Skeletal muscle tissue (tissue), 3 donors: ENCODE measurements at regions not wholly inside any gene's neighbourhood (a gene's known extent, or its start where the extent isn't known, plus 50 kb on each side); places are given as distances from the start of the nearest gene placed in this dataset.

ENCODE experiments used
- H3K27ac ChIP-seq: one replicate; pipeline ENCODE4 v1.7.0; 2013; ENCODE audit warnings: mild to moderate bottlenecking, low read depth, low read length, inconsistent platforms
- H3K27me3 ChIP-seq, 3 donors: one replicate each; pipeline ENCODE4 v1.7.0; 2013; ENCODE audit warnings: low read length in 3 of 3; ENCODE audit not compliant: control insufficient read depth in 3 of 3, insufficient read depth in 3 of 3
- H3K36me3 ChIP-seq, 3 donors: one replicate each; pipeline ENCODE4 v1.7.0; 2013; ENCODE audit warnings: low read length in 3 of 3; ENCODE audit not compliant: control insufficient read depth in 3 of 3, insufficient read depth in 3 of 3
- H3K4me1 ChIP-seq, 3 donors: one replicate each; pipeline ENCODE4 v1.7.0; 2013; ENCODE audit warnings: low read length in 3 of 3, mild to moderate bottlenecking in 3 of 3; ENCODE audit not compliant: control insufficient read depth in 3 of 3, insufficient read depth in 3 of 3
- H3K4me3 ChIP-seq, 3 donors: one replicate each; pipeline ENCODE4 v1.7.0; 2013; ENCODE audit warnings: low read length in 3 of 3
- H3K9ac ChIP-seq, 3 donors: one replicate each; pipeline ENCODE4 v1.7.0; 2013; ENCODE audit warnings: low read length in 3 of 3, mild to moderate bottlenecking in 3 of 3, moderate library complexity in 2 of 3, low read depth in 1 of 3
- H3K9me3 ChIP-seq, 3 donors: one replicate each; pipeline ENCODE4 v1.7.0; 2013; ENCODE audit warnings: low read length in 3 of 3; ENCODE audit not compliant: control insufficient read depth in 3 of 3
- donor health status: Osteomylitis.

- Histone ChIP-seq H3K9ac (no peak overlapping the region), H3K27ac (no peak overlapping the region), H3K4me1 (peaks cover 0 to 6% (median 0%) of the 10 kb centered on the region in 3 donors), H3K36me3 (no peaks in the 10 kb centered on the region), H3K9me3 (no peaks in the 10 kb centered on the region), H3K27me3 (peaks cover 0 to 8% (median 7%) of the 10 kb centered on the region in 3 donors), H3K4me3 (no peak overlapping the region)
These were observed 244.1 kb upstream of the MYT1L start for GRCh38 chr2:2575181-2575577.

- Histone ChIP-seq H3K4me1 (peaks cover 0 to 6% (median 0%) of the 10 kb centered on the region in 3 donors), H3K36me3 (no peaks in the 10 kb centered on the region), H3K9ac (no peak overlapping the region)
These were observed 243.5 kb upstream of the MYT1L start for GRCh38 chr2:2574401-2575180.

GRCh38 chr2:2573658-2574293, 242.7 kb upstream of the MYT1L start:
- no peak overlapping the region for H3K4me3 ChIP-seq
- H3K27me3 ChIP-seq, result peaks cover 0 to 5% (median 3%) of the 10 kb centered on the region in 3 donors
- no peak overlapping the region for H3K9ac ChIP-seq
- no peaks in the 10 kb centered on the region for H3K36me3 ChIP-seq
- H3K27ac ChIP-seq, result no peak overlapping the region
- H3K9me3 ChIP-seq, result no peaks in the 10 kb centered on the region
- peaks cover 0 to 6% (median 0%) of the 10 kb centered on the region in 3 donors for H3K4me1 ChIP-seq

More at GRCh38 chr2:2574401-2575180, 243.5 kb upstream of the MYT1L start:
- Histone ChIP-seq H3K27ac (no peak overlapping the region), H3K4me3 (no peak overlapping the region), H3K9me3 (no peaks in the 10 kb centered on the region), H3K27me3 (peaks cover 0 to 3% (median 3%) of the 10 kb centered on the region in 3 donors)

GRCh38 chr2:2573205-2573604, 242.1 kb upstream of the MYT1L start:
- Histone ChIP-seq H3K36me3 (no peaks in the 10 kb centered on the region), H3K27me3 (peaks cover 0 to 5% (median 3%) of the 10 kb centered on the region in 3 donors), H3K9me3 (no peaks in the 10 kb centered on the region)

GRCh38 chr2:2572393-2573204, 241.5 kb upstream of the MYT1L start:
- H3K27me3 ChIP-seq, result peaks cover 0 to 5% (median 3%) of the 10 kb centered on the region in 3 donors
- H3K4me1 ChIP-seq, result peaks cover 0 to 5% (median 0%) of the 10 kb centered on the region in 3 donors
- H3K9me3 ChIP-seq, result no peaks in the 10 kb centered on the region
- H3K27ac ChIP-seq, result no peak overlapping the region
- H3K4me3 ChIP-seq, result no peak overlapping the region
- H3K9ac ChIP-seq, result no peak overlapping the region
- no peaks in the 10 kb centered on the region for H3K36me3 ChIP-seq

More at GRCh38 chr2:2573205-2573604, 242.1 kb upstream of the MYT1L start:
- Histone ChIP-seq H3K9ac (no peak overlapping the region), H3K27ac (no peak overlapping the region), H3K4me3 (no peak overlapping the region), H3K4me1 (peaks cover 0 to 6% (median 0%) of the 10 kb centered on the region in 3 donors)

GRCh38 chr2:2571301-2572150, 240.5 kb upstream of the MYT1L start:
- Histone ChIP-seq H3K27me3 (peaks cover 0 to 5% (median 3%) of the 10 kb centered on the region in 3 donors), H3K9me3 (no peaks in the 10 kb centered on the region), H3K4me3 (no peak overlapping the region), H3K36me3 (no peaks in the 10 kb centered on the region), H3K27ac (no peak overlapping the region), H3K4me1 (no peaks in the 10 kb centered on the region), H3K9ac (no peak overlapping the region)

- peaks cover 0 to 5% (median 3%) of the 10 kb centered on the region in 3 donors for H3K27me3 ChIP-seq
- no peaks in the 10 kb centered on the region for H3K9me3 ChIP-seq
- H3K9ac ChIP-seq, result no peak overlapping the region
- no peak overlapping the region for H3K4me3 ChIP-seq
- H3K27ac ChIP-seq, result no peak overlapping the region
- no peaks in the 10 kb centered on the region for H3K36me3 ChIP-seq
- H3K4me1 ChIP-seq, result no peaks in the 10 kb centered on the region
These were observed 239.8 kb upstream of the MYT1L start for GRCh38 chr2:2570871-2571270.

- Histone ChIP-seq H3K9me3 (no peaks in the 10 kb centered on the region), H3K27me3 (peaks cover 0 to 5% (median 3%) of the 10 kb centered on the region in 3 donors), H3K27ac (no peak overlapping the region), H3K9ac (no peak overlapping the region), H3K4me1 (no peaks in the 10 kb centered on the region), H3K36me3 (no peaks in the 10 kb centered on the region), H3K4me3 (no peak overlapping the region)
These were observed 239.3 kb upstream of the MYT1L start for GRCh38 chr2:2570360-2570759.

- Histone ChIP-seq H3K9me3 (no peaks in the 10 kb centered on the region), H3K27me3 (peaks cover 0 to 5% (median 3%) of the 10 kb centered on the region in 3 donors), H3K36me3 (no peaks in the 10 kb centered on the region), H3K27ac (no peak overlapping the region), H3K9ac (no peak overlapping the region), H3K4me3 (no peak overlapping the region), H3K4me1 (no peaks in the 10 kb centered on the region)
These were observed 238.8 kb upstream of the MYT1L start for GRCh38 chr2:2569836-2570235.
